Liver (tissue), 7 donors: ENCODE measurements at regions not wholly inside any gene's neighbourhood (a gene's known extent, or its start where the extent isn't known, plus 50 kb on each side); places are given as distances from the start of the nearest gene placed in this dataset.
"Not testable (repeated sequence)": the region's sequence is repeated elsewhere in the genome, so short reads cannot be mapped to it uniquely, and the experiment has no call there.

Source experiments
- DNase-seq: peaks from one replicate; pipeline ENCODE4 v3.0.0-alpha.2; 2017; ENCODE audit warnings: low spot score
- H3K27ac ChIP-seq, 2 donors: one replicate each; pipeline ENCODE4 v1.7.0; 2013; ENCODE audit warnings: inconsistent platforms in 2 of 2, low read length in 2 of 2, control low read depth in 1 of 2, low read depth in 1 of 2, mild to moderate bottlenecking in 1 of 2
- H3K27me3 ChIP-seq, 4 donors: one replicate each; pipeline versions ENCODE4 v1.6.1 to v1.7.0; 2013; ENCODE audit warnings: low read length in 3 of 4, inconsistent platforms in 1 of 4, mild to moderate bottlenecking in 1 of 4, moderate library complexity in 1 of 4; ENCODE audit not compliant: control insufficient read depth in 4 of 4, insufficient read depth in 4 of 4
- H3K36me3 ChIP-seq, 4 donors: one replicate each; pipeline versions ENCODE4 v1.6.1 to v1.7.0; 2013; ENCODE audit warnings: low read length in 3 of 4, mild to moderate bottlenecking in 3 of 4, low read depth in 1 of 4, moderate library complexity in 1 of 4; ENCODE audit not compliant: control insufficient read depth in 4 of 4, insufficient read depth in 3 of 4
- H3K4me1 ChIP-seq, 4 donors: one replicate each; pipeline versions ENCODE4 v1.6.1 to v1.7.0; 2013; ENCODE audit warnings: low read length in 3 of 4, mild to moderate bottlenecking in 3 of 4, moderate library complexity in 1 of 4; ENCODE audit not compliant: control insufficient read depth in 4 of 4, insufficient read depth in 4 of 4
- H3K4me3 ChIP-seq, 3 donors: one replicate each; pipeline versions ENCODE4 v1.6.1 to v1.7.0; 2013; ENCODE audit warnings: low read length in 3 of 3, control low read depth in 1 of 3, low read depth in 1 of 3, mild to moderate bottlenecking in 1 of 3
- H3K9ac ChIP-seq, 2 donors: one replicate each; pipeline ENCODE4 v1.7.0; 2013; ENCODE audit warnings: low read length in 2 of 2, mild to moderate bottlenecking in 2 of 2, moderate library complexity in 2 of 2, control low read depth in 1 of 2, low read depth in 1 of 2
- H3K9me3 ChIP-seq, 4 donors: one replicate each; pipeline versions ENCODE4 v1.6.1 to v1.7.0; 2013; ENCODE audit warnings: low read length in 3 of 4; ENCODE audit not compliant: control insufficient read depth in 4 of 4
- ATF3 ChIP-seq: IDR thresholded peaks from 2 replicates; pipeline ENCODE4 v1.6.1; 2016; ENCODE audit warnings: antibody characterized with exemption
- EGR1 ChIP-seq, 2 donors: IDR thresholded peaks; 2 replicates each; pipeline ENCODE4 v1.6.1; 2016 to 2018; ENCODE audit warnings: antibody characterized with exemption in 2 of 2, low read depth in 2 of 2
- FOXA1 ChIP-seq: IDR thresholded peaks from 2 replicates; pipeline ENCODE4 v1.6.1; 2016; ENCODE audit warnings: antibody characterized with exemption
- HNF4A ChIP-seq, 2 donors: conservative IDR thresholded peaks; 2 replicates each; pipeline ENCODE4 v1.6.1; 2016; ENCODE audit warnings: antibody characterized with exemption in 2 of 2, mild to moderate bottlenecking in 2 of 2
- HNF4G ChIP-seq: IDR thresholded peaks from 2 replicates; pipeline ENCODE4 v1.6.1; 2016; ENCODE audit warnings: antibody characterized with exemption
- JUND ChIP-seq, 2 donors: IDR thresholded peaks; 2 replicates each; pipeline ENCODE4 v1.6.1; 2016; ENCODE audit warnings: antibody characterized with exemption in 2 of 2
- MAX ChIP-seq: IDR thresholded peaks from 2 replicates; pipeline ENCODE4 v1.6.1; 2016; ENCODE audit warnings: antibody characterized with exemption
- NR2F2 ChIP-seq: IDR thresholded peaks from 2 replicates; pipeline ENCODE4 v1.6.1; 2016; ENCODE audit warnings: antibody characterized with exemption
- RAD21 ChIP-seq, 2 donors: IDR thresholded peaks; 2 replicates each; pipeline ENCODE4 v1.6.1; 2016; ENCODE audit warnings: antibody characterized with exemption in 2 of 2, mild to moderate bottlenecking in 2 of 2
- RXRA ChIP-seq, 2 donors: IDR thresholded peaks; 2 replicates each; pipeline ENCODE4 v1.6.1; 2017 to 2018; ENCODE audit warnings: antibody characterized with exemption in 2 of 2, mild to moderate bottlenecking in 1 of 2
- SP1 ChIP-seq: IDR thresholded peaks from 2 replicates; pipeline ENCODE4 v1.6.1; 2018; ENCODE audit warnings: antibody characterized with exemption, mild to moderate bottlenecking
- TAF1 ChIP-seq: conservative IDR thresholded peaks from 2 replicates; pipeline ENCODE4 v1.6.1; 2016; ENCODE audit warnings: antibody characterized with exemption, mild to moderate bottlenecking
- ZBTB33 ChIP-seq: IDR thresholded peaks from 2 replicates; pipeline ENCODE4 v1.6.1; 2016; ENCODE audit warnings: antibody characterized with exemption
- WGBS: extraction: QIAGEN DNeasy Blood & Tissue Kit; methylation state at CpG from one replicate; pipeline ENCODE4 v1.1.7; 2013; 5-methylcytosine and 5-hydroxymethylcytosine counted together
- donor health status: healthy.
- donor health status: healthy.
- donor health status: healthy.
- donor health status: healthy.

GRCh38 chr5:152472083-152472482, 67.0 kb upstream of the NMUR2 start:
- H3K4me1 ChIP-seq: no peaks in the 10 kb centered on the region
- no peak overlapping the region for H3K9ac ChIP-seq
- H3K36me3 ChIP-seq: no peaks in the 10 kb centered on the region
- no peak for DNase-seq
- H3K27me3 ChIP-seq: peaks cover 0 to 3% (median 0%) of the 10 kb centered on the region in 4 donors
- TF ChIP-seq RAD21 (IDR thresholded peaks at IDR 0.05) (no peak), SP1 (no peak)
- H3K4me3 ChIP-seq: no peak overlapping the region
- no peaks in the 10 kb centered on the region for H3K9me3 ChIP-seq
- H3K27ac ChIP-seq: no peak overlapping the region

- H3K9me3 ChIP-seq: no peaks in the 10 kb centered on the region
- no peak for DNase-seq
- no peaks in the 10 kb centered on the region for H3K4me1 ChIP-seq
- no peak overlapping the region for H3K27ac ChIP-seq
- no peaks in the 10 kb centered on the region for H3K36me3 ChIP-seq
- TF ChIP-seq NR2F2 (no peak), JUND (IDR thresholded peaks at IDR 0.05) (no peak), MAX (no peak), TAF1 (no peak)
- WGBS: 31% methylated on average over 1 of the region's 1 CpG
- no peak overlapping the region for H3K9ac ChIP-seq
- H3K27me3 ChIP-seq: peaks cover 0 to 3% (median 0%) of the 10 kb centered on the region in 4 donors
- no peak overlapping the region for H3K4me3 ChIP-seq
These were observed 69.9 kb upstream of the NMUR2 start for GRCh38 chr5:152474961-152475360.

GRCh38 chr5:152477536-152477935, 72.5 kb upstream of the NMUR2 start:
- Histone ChIP-seq H3K4me3 (no peak overlapping the region), H3K9ac (no peak overlapping the region), H3K27me3 (peaks cover 0 to 3% (median 0%) of the 10 kb centered on the region in 4 donors), H3K36me3 (no peaks in the 10 kb centered on the region), H3K9me3 (no peaks in the 10 kb centered on the region), H3K27ac (no peak overlapping the region), H3K4me1 (no peaks in the 10 kb centered on the region)
- DNase-seq: no peak
- WGBS: 67% methylated on average over 2 of the region's 2 CpGs
- TF ChIP-seq FOXA1: no peak
- TF ChIP-seq ZBTB33: no peak
- no peak for TF ChIP-seq JUND (IDR thresholded peaks at IDR 0.05)
- no peak for TF ChIP-seq HNF4A (conservative IDR thresholded peaks at IDR 0.05)
- no peak for TF ChIP-seq ATF3
- no peak for TF ChIP-seq RXRA (IDR thresholded peaks at IDR 0.05)
- no peak for TF ChIP-seq TAF1
- TF ChIP-seq EGR1 (IDR thresholded peaks at IDR 0.05; ENCODE audit: low read depth in 2 of 2): no peak
- TF ChIP-seq HNF4G: no peak
- TF ChIP-seq RAD21 (IDR thresholded peaks at IDR 0.05): no peak
- no peak for TF ChIP-seq NR2F2

- not testable (repeated sequence) for H3K9me3 ChIP-seq, H3K27me3 ChIP-seq, H3K27ac ChIP-seq, H3K9ac ChIP-seq, DNase-seq, H3K36me3 ChIP-seq, H3K4me1 ChIP-seq, H3K4me3 ChIP-seq
- 97% methylated on average over 33 of the region's 35 CpGs for WGBS
These were observed 74.8 kb upstream of the NMUR2 start for GRCh38 chr5:152479866-152480265.

- not testable (repeated sequence) for H3K27me3 ChIP-seq, DNase-seq, H3K36me3 ChIP-seq, H3K9ac ChIP-seq, H3K4me1 ChIP-seq, H3K4me3 ChIP-seq, H3K27ac ChIP-seq, H3K9me3 ChIP-seq
- WGBS: 91% methylated on average over 12 of the region's 12 CpGs
These were observed 75.6 kb upstream of the NMUR2 start for GRCh38 chr5:152480677-152481076.
